ENCODE measurements at regions not wholly inside any gene's neighbourhood (a gene's known extent, or its start where the extent isn't known, plus 50 kb on each side); places are given as distances from the start of the nearest gene placed in this dataset.

DNA sequence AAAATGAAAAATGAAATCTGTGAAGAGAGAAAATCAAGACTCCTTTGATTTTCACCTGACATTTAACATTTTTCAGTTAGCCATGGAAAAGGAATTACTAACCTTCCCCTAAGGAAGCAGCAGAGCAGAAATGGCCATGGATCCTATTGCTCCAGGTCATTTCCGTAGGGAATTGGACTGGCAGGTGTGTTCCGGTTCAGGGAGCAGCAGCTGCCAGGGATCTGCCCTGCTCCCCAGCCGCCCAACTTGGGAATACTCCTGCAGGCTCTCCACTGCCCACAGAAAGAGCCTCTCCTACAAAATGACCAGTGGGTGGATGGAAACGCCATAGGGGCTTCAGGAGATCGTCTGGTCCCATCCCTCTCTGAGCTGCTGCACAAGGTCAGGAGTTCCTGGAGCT is 86.0 kb upstream of the MAPK4 start:
- ATAC-seq (no peak), DNase-seq (no peak)
- Histone ChIP-seq H3K36me3 (ENCODE audit: low read depth) (no peaks in the 10 kb centered on the region), H3K9me3 (no peaks in the 10 kb centered on the region), H3K4me3 (no peak overlapping the region), H3K4me1 (ENCODE audit: low read depth) (no peaks in the 10 kb centered on the region)
- TF ChIP-seq, protein P1, sequence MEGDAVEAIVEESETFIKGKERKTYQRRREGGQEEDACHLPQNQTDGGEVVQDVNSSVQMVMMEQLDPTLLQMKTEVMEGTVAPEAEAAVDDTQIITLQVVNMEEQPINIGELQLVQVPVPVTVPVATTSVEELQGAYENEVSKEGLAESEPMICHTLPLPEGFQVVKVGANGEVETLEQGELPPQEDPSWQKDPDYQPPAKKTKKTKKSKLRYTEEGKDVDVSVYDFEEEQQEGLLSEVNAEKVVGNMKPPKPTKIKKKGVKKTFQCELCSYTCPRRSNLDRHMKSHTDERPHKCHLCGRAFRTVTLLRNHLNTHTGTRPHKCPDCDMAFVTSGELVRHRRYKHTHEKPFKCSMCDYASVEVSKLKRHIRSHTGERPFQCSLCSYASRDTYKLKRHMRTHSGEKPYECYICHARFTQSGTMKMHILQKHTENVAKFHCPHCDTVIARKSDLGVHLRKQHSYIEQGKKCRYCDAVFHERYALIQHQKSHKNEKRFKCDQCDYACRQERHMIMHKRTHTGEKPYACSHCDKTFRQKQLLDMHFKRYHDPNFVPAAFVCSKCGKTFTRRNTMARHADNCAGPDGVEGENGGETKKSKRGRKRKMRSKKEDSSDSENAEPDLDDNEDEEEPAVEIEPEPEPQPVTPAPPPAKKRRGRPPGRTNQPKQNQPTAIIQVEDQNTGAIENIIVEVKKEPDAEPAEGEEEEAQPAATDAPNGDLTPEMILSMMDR (IDR thresholded peaks at IDR 0.05): no peak
- intact Hi-C loops (cut with DNase I, micrococcal nuclease): no loop called here

DNA sequence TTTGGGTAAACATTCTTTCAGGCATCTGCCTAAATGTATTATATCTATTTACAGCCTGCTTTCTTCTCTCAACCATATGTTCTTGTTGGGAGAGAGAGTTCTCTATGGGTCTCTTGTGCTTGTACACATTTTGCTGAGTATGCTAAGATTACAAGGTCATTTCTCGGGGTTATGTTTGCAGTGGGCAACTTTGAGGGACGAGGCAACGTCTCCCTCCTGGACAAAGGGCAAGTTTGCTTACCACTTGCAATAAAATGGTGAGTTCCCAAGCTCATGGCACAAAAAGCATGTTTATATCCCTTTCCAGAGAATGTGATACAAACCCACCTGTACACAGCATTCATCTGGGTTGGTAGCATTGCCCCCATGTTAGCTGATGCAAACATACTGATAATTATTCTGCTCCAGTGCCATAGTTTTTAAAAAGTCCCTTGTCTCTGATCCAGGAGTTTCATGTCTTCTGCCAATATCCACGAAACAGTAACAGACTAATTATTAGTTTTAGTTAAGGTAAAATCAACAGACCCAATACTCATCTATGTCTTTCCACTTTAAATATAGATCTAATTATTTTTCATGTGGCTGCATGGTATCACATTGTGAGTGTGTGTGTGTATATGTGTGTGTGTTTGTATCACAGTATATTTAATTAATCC is 84.2 kb upstream of the MAPK4 start:
- TF ChIP-seq, protein P1 (IDR thresholded peaks at IDR 0.05): no peak
- no peaks in the 10 kb centered on the region for H3K9me3 ChIP-seq
- H3K4me1 ChIP-seq (ENCODE audit: low read depth): no peaks in the 10 kb centered on the region
- H3K4me3 ChIP-seq: no peak overlapping the region
- ATAC-seq (no peak), DNase-seq (no peak)
- H3K36me3 ChIP-seq (ENCODE audit: low read depth): no peaks in the 10 kb centered on the region
- intact Hi-C loops (cut with DNase I, micrococcal nuclease): no loop called here

DNA sequence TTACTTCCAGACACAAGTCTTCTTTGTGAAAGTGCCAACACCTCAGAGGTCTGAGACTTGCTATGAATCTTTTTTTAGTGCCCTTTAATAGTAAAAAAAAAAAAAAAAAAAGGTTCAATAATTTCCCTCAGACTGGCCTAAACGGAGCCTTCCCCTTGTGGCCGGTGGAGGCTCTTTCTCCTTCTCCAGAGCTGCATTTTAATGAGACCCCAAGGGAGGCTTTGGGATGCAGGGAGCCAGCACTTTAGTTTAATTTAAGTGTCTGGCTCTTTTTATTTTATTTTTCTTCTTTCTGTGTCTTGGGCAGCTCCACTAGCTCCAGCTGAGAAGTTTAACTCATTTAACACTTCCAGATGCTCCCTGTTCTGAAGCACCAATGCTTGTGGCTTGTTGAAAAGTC is 67.8 kb upstream of the MAPK4 start:
- H3K9me3 ChIP-seq: no peaks in the 10 kb centered on the region
- H3K36me3 ChIP-seq (ENCODE audit: low read depth): no peaks in the 10 kb centered on the region
- intact Hi-C loops (cut with DNase I, micrococcal nuclease): no loop called here
- ATAC-seq: no peak
- no peak overlapping the region for H3K4me3 ChIP-seq
- no peak for DNase-seq
- TF ChIP-seq, protein P1 (IDR thresholded peaks at IDR 0.05): no peak
- no peaks in the 10 kb centered on the region for H3K4me1 ChIP-seq (ENCODE audit: low read depth)

DNA sequence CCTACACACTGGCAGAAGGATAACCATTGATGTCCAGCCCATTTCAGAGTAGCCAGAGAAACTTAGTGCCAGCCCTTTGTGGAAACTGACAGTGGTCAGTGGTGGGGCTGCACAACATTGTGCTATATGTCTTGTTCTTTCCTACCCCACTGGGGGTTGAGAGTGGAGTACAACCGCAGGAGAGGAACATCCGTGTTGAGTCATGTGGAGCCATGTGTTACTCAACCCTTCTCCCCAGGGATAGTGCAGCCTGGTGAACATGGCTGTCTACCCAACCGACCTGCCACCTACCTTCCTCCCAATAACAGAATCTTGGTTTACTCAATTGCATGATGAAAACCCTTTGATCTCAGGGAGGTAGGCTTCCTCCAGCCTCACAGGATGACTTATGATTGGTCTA is 65.3 kb upstream of the MAPK4 start:
- TF ChIP-seq, protein P1 (IDR thresholded peaks at IDR 0.05): no peak
- Histone ChIP-seq H3K36me3 (ENCODE audit: low read depth) (no peaks in the 10 kb centered on the region), H3K4me3 (no peak overlapping the region), H3K9me3 (no peaks in the 10 kb centered on the region), H3K4me1 (ENCODE audit: low read depth) (no peaks in the 10 kb centered on the region)
- no peak for DNase-seq
- ATAC-seq: no peak
- intact Hi-C loops (cut with DNase I, micrococcal nuclease): no loop called here

DNA sequence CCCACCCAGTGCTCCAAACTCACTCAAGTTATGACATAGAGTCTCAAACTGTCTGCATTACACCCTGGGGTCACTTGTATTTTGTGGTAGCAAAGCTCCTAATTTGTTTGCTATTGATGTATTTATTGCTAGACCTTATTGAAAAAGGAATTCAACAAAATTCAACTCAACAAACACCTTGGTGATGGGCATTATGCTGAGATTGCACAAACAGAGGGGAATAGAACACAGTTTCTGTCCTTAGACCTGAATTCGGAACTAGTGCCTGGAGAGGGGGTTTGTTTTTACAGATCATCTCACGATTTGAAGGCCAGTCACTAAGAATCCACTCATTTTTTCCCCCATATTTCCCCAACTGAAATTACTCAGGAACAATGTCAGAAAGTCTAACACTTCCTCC is 53.5 kb upstream of the MAPK4 start:
- intact Hi-C loops (cut with DNase I, micrococcal nuclease): loop anchor here in 1 of 2 donors (2.0 kb wide), 1 partner anchor 278 kb away; no protein-coding TSS in a partner anchor
- TF ChIP-seq, protein P1 (IDR thresholded peaks at IDR 0.05): no peak
- DNase-seq: no peak
- no peak overlapping the region for H3K4me3 ChIP-seq
- no peak for ATAC-seq
- no peaks in the 10 kb centered on the region for H3K4me1 ChIP-seq (ENCODE audit: low read depth)
- no peaks in the 10 kb centered on the region for H3K36me3 ChIP-seq (ENCODE audit: low read depth)
- no peaks in the 10 kb centered on the region for H3K9me3 ChIP-seq
